Neural cell (in vitro differentiated cells): ENCODE measurements at regions not wholly inside any gene's neighbourhood (a gene's known extent, or its start where the extent isn't known, plus 50 kb on each side); places are given as distances from the start of the nearest gene placed in this dataset.

Experiments
- EP300 ChIP-seq: fragments of 450-650 bp; conservative IDR thresholded peaks from 2 replicates; pipeline ENCODE4 v1.6.1; 2014; ENCODE audit warnings: antibody characterized with exemption, mild to moderate bottlenecking, moderate library complexity; ENCODE audit not compliant: poor library complexity, severe bottlenecking
- EZH2 ChIP-seq: fragments of 200-600, 300-800 bp; shearing (Covaris generic), sonication (generic); IDR thresholded peaks from 2 replicates; pipeline ENCODE4 v1.6.1; 2014; ENCODE audit warnings: antibody characterized with exemption, low read length, borderline replicate concordance, mild to moderate bottlenecking; ENCODE audit not compliant: insufficient read depth, poor library complexity, severe bottlenecking
- TAF1 ChIP-seq: IDR thresholded peaks from 2 replicates; pipeline ENCODE4 v1.6.1; 2012; ENCODE audit warnings: low read depth
- TF ChIP-seq, protein P1 (sequence below): fragments of 450-650 bp; IDR thresholded peaks from 2 replicates; pipeline ENCODE4 v1.5.1; 2014; ENCODE audit warnings: antibody characterized with exemption, mild to moderate bottlenecking, moderate library complexity; ENCODE audit not compliant: poor library complexity, severe bottlenecking

- TF ChIP-seq, protein P1, sequence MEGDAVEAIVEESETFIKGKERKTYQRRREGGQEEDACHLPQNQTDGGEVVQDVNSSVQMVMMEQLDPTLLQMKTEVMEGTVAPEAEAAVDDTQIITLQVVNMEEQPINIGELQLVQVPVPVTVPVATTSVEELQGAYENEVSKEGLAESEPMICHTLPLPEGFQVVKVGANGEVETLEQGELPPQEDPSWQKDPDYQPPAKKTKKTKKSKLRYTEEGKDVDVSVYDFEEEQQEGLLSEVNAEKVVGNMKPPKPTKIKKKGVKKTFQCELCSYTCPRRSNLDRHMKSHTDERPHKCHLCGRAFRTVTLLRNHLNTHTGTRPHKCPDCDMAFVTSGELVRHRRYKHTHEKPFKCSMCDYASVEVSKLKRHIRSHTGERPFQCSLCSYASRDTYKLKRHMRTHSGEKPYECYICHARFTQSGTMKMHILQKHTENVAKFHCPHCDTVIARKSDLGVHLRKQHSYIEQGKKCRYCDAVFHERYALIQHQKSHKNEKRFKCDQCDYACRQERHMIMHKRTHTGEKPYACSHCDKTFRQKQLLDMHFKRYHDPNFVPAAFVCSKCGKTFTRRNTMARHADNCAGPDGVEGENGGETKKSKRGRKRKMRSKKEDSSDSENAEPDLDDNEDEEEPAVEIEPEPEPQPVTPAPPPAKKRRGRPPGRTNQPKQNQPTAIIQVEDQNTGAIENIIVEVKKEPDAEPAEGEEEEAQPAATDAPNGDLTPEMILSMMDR = no peak
- TF ChIP-seq TAF1 = no peak
- no peak for TF ChIP-seq EZH2
- TF ChIP-seq EP300 = no peak
These were observed 65.6 kb upstream of the IQSEC1 start for GRCh38 chr3:13138833-13139145.
